H1 (cell line): ENCODE measurements at regions not wholly inside any gene's neighbourhood (a gene's known extent, or its start where the extent isn't known, plus 50 kb on each side); places are given as distances from the start of the nearest gene placed in this dataset.

Source experiments
- CTCF ChIA-PET: fragments of 300-600 bp; sonication (Branson Sonifier 250); formaldehyde crosslinking; loops from one replicate; lab custom pipeline; 2021; ENCODE audit not compliant: partially characterized antibody; lab: Charles Lee
- POLR2A ChIA-PET: fragments of 300-600 bp; sonication (Branson Sonifier 250); formaldehyde crosslinking; loops from one replicate; lab custom pipeline; 2021; ENCODE audit warnings: inconsistent platforms; ENCODE audit not compliant: partially characterized antibody; lab: Charles Lee
- DNase-seq, 2 experiments: peaks; one replicate each; pipeline versions ENCODE4 v3.0.0 to v3.0.0-alpha.2; 2010 to 2022; ENCODE audit warnings: low spot score in 2 of 2, low read depth in 1 of 2, mixed read lengths in 1 of 2
- FAIRE-seq: peaks from 2 replicates; lab custom pipeline; 2011; peaks lifted over from hg19 to GRCh38; lab: Jason Lieb, UNC
- H2AFZ ChIP-seq: 2 replicates; pipeline ENCODE4 v1.8.1; 2012; ENCODE audit warnings: low read length, inconsistent platforms
- H2AK5ac ChIP-seq: 2 replicates; pipeline ENCODE4 v1.6.1; 2013; ENCODE audit warnings: low read depth, low read length
- H2BK120ac ChIP-seq: replicated peaks from 2 replicates; pipeline ENCODE3; 2013; ENCODE audit warnings: low read depth, low read length, inconsistent platforms
- H2BK12ac ChIP-seq: 2 replicates; pipeline ENCODE4 v1.6.1; 2013; ENCODE audit warnings: low read depth, low read length
- H2BK15ac ChIP-seq: 2 replicates; pipeline ENCODE4 v1.6.1; 2013; ENCODE audit warnings: low read length
- H2BK20ac ChIP-seq: 2 replicates; pipeline ENCODE4 v1.6.1; 2013; ENCODE audit warnings: low read length
- H2BK5ac ChIP-seq: 2 replicates; pipeline ENCODE4 v1.6.1; 2013; ENCODE audit warnings: low read depth, low read length
- H3K14ac ChIP-seq: 2 replicates; pipeline ENCODE4 v1.6.1; 2013; ENCODE audit warnings: inconsistent platforms; ENCODE audit not compliant: insufficient read length
- H3K18ac ChIP-seq: 2 replicates; pipeline ENCODE4 v1.6.1; 2013; ENCODE audit warnings: low read length; ENCODE audit errors: extremely low read depth
- H3K23ac ChIP-seq: 2 replicates; pipeline ENCODE4 v1.6.1; 2013; ENCODE audit warnings: inconsistent platforms; ENCODE audit not compliant: insufficient read length
- H3K23me2 ChIP-seq: 2 replicates; pipeline ENCODE4 v1.6.1; 2013; ENCODE audit warnings: low read depth, low read length
- H3K27ac ChIP-seq: 2 replicates; pipeline ENCODE4 v1.6.1; 2011; ENCODE audit warnings: low read depth, low read length, inconsistent platforms
- H3K27me3 ChIP-seq, 4 experiments: replicated peaks in 1 of 4; 1 replicate in 1 of 4; 2 replicates in 3 of 4; pipeline versions ENCODE4 v1.6.1 to v1.8.1; 2011 to 2013; ENCODE audit warnings: low read length in 3 of 4, mild to moderate bottlenecking in 3 of 4, inconsistent platforms in 2 of 4, mixed read lengths in 2 of 4, moderate library complexity in 1 of 4; ENCODE audit not compliant: control insufficient read depth in 3 of 4, insufficient read depth in 3 of 4; ENCODE audit errors: extremely low read depth in 1 of 4
- H3K36me3 ChIP-seq, 4 experiments: 2 replicates each; pipeline versions ENCODE4 v1.6.1 to v1.8.1; 2011 to 2013; ENCODE audit warnings: mild to moderate bottlenecking in 4 of 4, low read length in 3 of 4, moderate library complexity in 2 of 4, control low read depth in 1 of 4, inconsistent platforms in 1 of 4; ENCODE audit not compliant: insufficient read depth in 4 of 4, control insufficient read depth in 2 of 4
- H3K4ac ChIP-seq: replicated peaks from 2 replicates; pipeline ENCODE3; 2013; ENCODE audit warnings: low read length, low read depth, mixed read lengths, inconsistent platforms; ENCODE audit not compliant: insufficient read length
- H3K4me1 ChIP-seq, 4 experiments: replicated peaks in 1 of 4; 1 replicate in 1 of 4; 2 replicates in 3 of 4; pipeline versions ENCODE4 v1.6.1 to v1.8.1; 2011 to 2013; ENCODE audit warnings: low read length in 3 of 4, inconsistent platforms in 2 of 4, mixed read lengths in 1 of 4; ENCODE audit not compliant: insufficient read depth in 4 of 4, control insufficient read depth in 3 of 4
- H3K4me2 ChIP-seq, 2 experiments: 2 replicates each; pipeline versions ENCODE4 v1.6.1 to v1.8.1; 2011 to 2013; ENCODE audit warnings: low read depth in 2 of 2, low read length in 2 of 2, control low read depth in 1 of 2, inconsistent platforms in 1 of 2, mild to moderate bottlenecking in 1 of 2; ENCODE audit not compliant: insufficient read depth in 1 of 2
- H3K4me3 ChIP-seq, 4 experiments: fragments of 200-600, 300-600 bp in 1 of 4; sonication (generic), shearing (Covaris generic), sonication (Bioruptor Twin) in 1 of 4; 2 replicates each; pipeline versions ENCODE4 v1.5.1 to v1.8.1; 2011 to 2016; ENCODE audit warnings: low read length in 4 of 4, low read depth in 3 of 4, control low read depth in 2 of 4, inconsistent platforms in 2 of 4, mild to moderate bottlenecking in 2 of 4, mixed read lengths in 1 of 4, moderate library complexity in 1 of 4; ENCODE audit not compliant: insufficient read depth in 2 of 4; ENCODE audit errors: extremely low read depth in 1 of 4
- H3K56ac ChIP-seq: replicated peaks from 2 replicates; pipeline ENCODE3; 2013; ENCODE audit warnings: low read depth, mild to moderate bottlenecking, mixed read lengths, low read length, inconsistent platforms; ENCODE audit not compliant: insufficient read length
- H3K79me1 ChIP-seq: 2 replicates; pipeline ENCODE4 v1.6.1; 2013; ENCODE audit warnings: low read depth, low read length, control low read depth
- H3K79me2 ChIP-seq, 2 experiments: 2 replicates each; pipeline versions ENCODE4 v1.6.1 to v1.8.1; 2012 to 2013; ENCODE audit warnings: low read length in 2 of 2, mild to moderate bottlenecking in 2 of 2, inconsistent platforms in 1 of 2; ENCODE audit not compliant: insufficient read depth in 2 of 2, control insufficient read depth in 1 of 2
- H3K9ac ChIP-seq, 4 experiments: replicated peaks in 1 of 4; 1 replicate in 1 of 4; 2 replicates in 3 of 4; pipeline versions ENCODE4 v1.6.1 to v1.8.1; 2011 to 2013; ENCODE audit warnings: low read depth in 3 of 4, low read length in 3 of 4, control low read depth in 2 of 4, mild to moderate bottlenecking in 2 of 4, moderate library complexity in 2 of 4, inconsistent platforms in 1 of 4; ENCODE audit errors: extremely low read depth in 1 of 4
- H3K9me3 ChIP-seq, 2 experiments: 2 replicates each; pipeline versions ENCODE4 v1.6.1 to v1.8.1; 2012 to 2013; ENCODE audit warnings: mild to moderate bottlenecking in 2 of 2, moderate library complexity in 2 of 2, control low read depth in 1 of 2, inconsistent platforms in 1 of 2, low read depth in 1 of 2, low read length in 1 of 2, mixed read lengths in 1 of 2; ENCODE audit not compliant: insufficient read depth in 2 of 2
- H4K20me1 ChIP-seq, 2 experiments: replicated peaks in 1 of 2; 2 replicates each; pipeline versions ENCODE3 to v1.8.1; 2011 to 2013; ENCODE audit warnings: inconsistent platforms in 2 of 2, low read length in 2 of 2, mild to moderate bottlenecking in 1 of 2; ENCODE audit not compliant: insufficient read depth in 2 of 2, control insufficient read depth in 1 of 2
- H4K5ac ChIP-seq: 2 replicates; pipeline ENCODE4 v1.6.1; 2013; ENCODE audit warnings: low read length, low read depth, mixed read lengths, inconsistent platforms; ENCODE audit not compliant: insufficient read length
- H4K8ac ChIP-seq: 2 replicates; pipeline ENCODE4 v1.8.0; 2013; ENCODE audit warnings: mild to moderate bottlenecking, moderate library complexity, low read length, inconsistent platforms; ENCODE audit not compliant: insufficient read depth; ENCODE audit errors: extremely low read depth
- H4K91ac ChIP-seq: replicated peaks from 2 replicates; pipeline ENCODE3; 2013; ENCODE audit warnings: low read length, mixed read lengths, inconsistent platforms; ENCODE audit not compliant: insufficient read length
- FOSL1 ChIP-seq: IDR thresholded peaks from 2 replicates; pipeline ENCODE4 v1.6.1; 2011; ENCODE audit warnings: mild to moderate bottlenecking, low read depth, low read length, moderate library complexity; ENCODE audit not compliant: insufficient read depth
- WGBS, 2 experiments: shearing (Covaris generic) in 1 of 2; methylation state at CpG; one replicate each; pipeline versions ENCODE4 v1.1.6 to v1.1.7; 2013 to 2015; ENCODE audit warnings: low lambda C conversion rate in 2 of 2, mixed read lengths in 2 of 2, inconsistent platforms in 1 of 2, low coverage in 1 of 2, missing lambda C conversion rate in 1 of 2; ENCODE audit not compliant: insufficient replicate concordance in 2 of 2, insufficient coverage in 1 of 2, insufficient read length in 1 of 2; ENCODE audit errors: extremely low coverage in 1 of 2, missing lambda C conversion rate in 1 of 2; 5-methylcytosine and 5-hydroxymethylcytosine counted together

- Histone ChIP-seq H2BK120ac (no peak overlapping the region), H3K4me1 (no peaks in the 10 kb centered on the region), H3K56ac (no peak overlapping the region), H4K8ac (no peak overlapping the region), H2BK15ac (no peak overlapping the region), H4K20me1 (no peaks in the 10 kb centered on the region), H3K27me3 (no peaks in the 10 kb centered on the region), H3K79me2 (no peaks in the 10 kb centered on the region), H2AK5ac (no peak overlapping the region), H3K79me1 (no peaks in the 10 kb centered on the region), H2BK5ac (no peak overlapping the region), H3K4me2 (no peak overlapping the region), H3K9ac (no peak overlapping the region), H3K18ac (no peak overlapping the region), H4K5ac (no peak overlapping the region), H2AFZ (no peak overlapping the region), H3K23ac (no peak overlapping the region), H3K27ac (no peak overlapping the region), H3K9me3 (no peaks in the 10 kb centered on the region), H3K4me3 (no peak overlapping the region), H2BK12ac (no peak overlapping the region), H2BK20ac (no peak overlapping the region), H3K23me2 (peaks cover 2% of the 10 kb centered on the region; the same call in 1 of the 2 replicates), H3K14ac (no peak overlapping the region), H4K91ac (no peak overlapping the region), H3K36me3 (no peaks in the 10 kb centered on the region), H3K4ac (no peak overlapping the region)
- CTCF ChIA-PET, result no interaction called here
- POLR2A ChIA-PET, result no interaction called here
- FAIRE-seq (no peak), DNase-seq (no peak)
- WGBS, 2 experiments, result 84% methylated on average over 1 of the region's 1 CpG; no CpG with 5 or more reads in 1 of the 2 experiments
- no peak for TF ChIP-seq FOSL1
These were observed 588.2 kb downstream of the IRS1 start for GRCh38 chr2:226211439-226211838.
